Activated CD8-positive, alpha-beta memory T cell treated with anti-CD3 and anti-CD28 coated beads, Interleukin-2, amount 50 U/mL, for 4 hours (primary cell): ENCODE measurements at regions not wholly inside any gene's neighbourhood (a gene's known extent, or its start where the extent isn't known, plus 50 kb on each side); places are given as distances from the start of the nearest gene placed in this dataset.
A peak's percentile ranks its signal among the peaks of the same experiment; 100 is the strongest.
"Not testable (repeated sequence)": the region's sequence is repeated elsewhere in the genome, so short reads cannot be mapped to it uniquely, and the experiment has no call there.

Source experiments
- DNase-seq: peaks from one replicate; pipeline ENCODE4 v3.0.0-alpha.2; 2020

GRCh38 chr7:70846208-70846607 lies 285.7 kb upstream of the GALNT17 start:
- DNase-seq: no peak

- no peak for DNase-seq
Observed at GRCh38 chr7:70849580-70850235, 282.2 kb upstream of the GALNT17 start.

- DNase-seq: no peak
Observed at GRCh38 chr7:70855373-70855772, 276.6 kb upstream of the GALNT17 start.

GRCh38 chr7:70856901-70857630 lies 274.9 kb upstream of the GALNT17 start:
- DNase-seq: peak; percentile 45

GRCh38 chr7:70857793-70858545 lies 274.0 kb upstream of the GALNT17 start:
- no peak for DNase-seq

- no peak for DNase-seq
Observed at GRCh38 chr7:70867513-70867912, 264.4 kb upstream of the GALNT17 start.

GRCh38 chr7:70870349-70870748 lies 261.6 kb upstream of the GALNT17 start:
- DNase-seq: no peak

- DNase-seq: no peak
Observed at GRCh38 chr7:70872188-70872587, 259.8 kb upstream of the GALNT17 start.

GRCh38 chr7:70881167-70881847 lies 250.6 kb upstream of the GALNT17 start:
- DNase-seq: no peak

- no peak for DNase-seq
Observed at GRCh38 chr7:70883750-70884439, 248.0 kb upstream of the GALNT17 start.

GRCh38 chr7:70884440-70884764 lies 247.5 kb upstream of the GALNT17 start:
- DNase-seq: no peak

- no peak for DNase-seq
Observed at GRCh38 chr7:70884809-70885208, 247.1 kb upstream of the GALNT17 start.

- DNase-seq: no peak
Observed at GRCh38 chr7:70886547-70886946, 245.4 kb upstream of the GALNT17 start.

GRCh38 chr7:70887186-70887585 lies 244.8 kb upstream of the GALNT17 start:
- DNase-seq: no peak

- DNase-seq: no peak
Observed at GRCh38 chr7:70890147-70890969, 241.6 kb upstream of the GALNT17 start.

GRCh38 chr7:70893422-70893821 lies 238.5 kb upstream of the GALNT17 start:
- no peak for DNase-seq

GRCh38 chr7:70893971-70894715 lies 237.8 kb upstream of the GALNT17 start:
- DNase-seq: no peak

GRCh38 chr7:70894799-70895198 lies 237.1 kb upstream of the GALNT17 start:
- no peak for DNase-seq

- DNase-seq: not testable (repeated sequence)
Observed at GRCh38 chr7:70895337-70896200, 236.4 kb upstream of the GALNT17 start.
